ENCODE measurements at regions not wholly inside any gene's neighbourhood (a gene's known extent, or its start where the extent isn't known, plus 50 kb on each side); places are given as distances from the start of the nearest gene placed in this dataset.
"Not testable (repeated sequence)": the region's sequence is repeated elsewhere in the genome, so short reads cannot be mapped to it uniquely, and the experiment has no call there.

DNA sequence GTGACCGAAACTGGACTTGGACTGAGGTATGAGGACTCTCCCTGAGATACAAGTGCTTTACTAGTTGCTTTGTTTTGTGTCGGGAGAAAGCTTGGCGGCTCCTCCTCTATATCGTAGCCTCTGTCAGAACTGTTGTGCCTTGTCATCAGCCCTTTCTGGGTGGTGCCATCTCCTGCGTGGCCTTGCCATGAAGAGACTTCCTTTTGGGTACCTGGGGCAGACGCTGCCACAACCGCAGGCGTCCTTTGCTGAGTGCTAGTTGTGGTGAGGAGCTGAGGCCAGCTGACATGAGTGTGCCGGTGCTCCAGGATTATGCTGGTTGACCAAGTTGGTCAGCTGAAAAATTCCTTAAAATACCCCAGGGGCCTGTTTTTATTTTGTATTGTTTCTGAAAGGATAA lies 124.5 kb downstream of the AKAP11 start:
- no peak overlapping the region for H3K4me3 ChIP-seq (ENCODE audit: low read length)
- DNase-seq (ENCODE audit: low read depth, low spot score) = no peak

DNA sequence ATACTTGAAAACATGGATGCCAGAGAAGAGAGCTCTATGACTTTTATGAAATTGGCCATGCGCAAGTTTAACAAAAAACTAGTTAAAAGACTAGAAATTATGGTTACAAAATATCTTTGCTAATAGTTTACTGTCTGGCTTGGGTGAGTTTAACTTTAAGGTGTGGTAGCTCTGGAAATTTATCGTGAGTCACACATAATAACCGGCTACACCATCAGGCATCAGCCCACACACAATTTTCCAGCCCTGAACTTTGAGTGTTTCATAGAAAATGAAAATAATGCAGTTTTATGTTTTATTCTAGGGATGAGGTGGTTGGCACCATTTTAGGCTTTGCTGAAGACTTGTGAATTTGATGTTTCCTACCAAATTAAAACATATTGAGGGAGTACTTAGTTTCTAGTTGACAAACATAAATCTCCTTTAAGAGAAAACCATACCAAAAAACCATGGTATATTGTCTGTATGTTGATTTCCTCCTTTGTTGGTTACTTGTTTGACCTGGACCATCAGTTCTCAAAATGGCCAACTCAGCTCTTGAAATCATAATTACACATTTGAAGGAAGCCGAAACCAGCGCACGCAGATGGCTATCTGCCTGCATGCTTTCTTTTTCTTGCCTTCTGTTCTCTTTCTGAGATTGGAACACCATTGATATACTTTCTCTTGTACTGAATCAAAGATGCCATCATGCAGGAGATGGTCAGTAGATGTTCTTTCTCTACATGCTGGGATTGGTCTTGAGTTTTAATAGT lies 125.1 kb downstream of the AKAP11 start:
- H3K4me3 ChIP-seq (ENCODE audit: low read length) = no peak overlapping the region

DNA sequence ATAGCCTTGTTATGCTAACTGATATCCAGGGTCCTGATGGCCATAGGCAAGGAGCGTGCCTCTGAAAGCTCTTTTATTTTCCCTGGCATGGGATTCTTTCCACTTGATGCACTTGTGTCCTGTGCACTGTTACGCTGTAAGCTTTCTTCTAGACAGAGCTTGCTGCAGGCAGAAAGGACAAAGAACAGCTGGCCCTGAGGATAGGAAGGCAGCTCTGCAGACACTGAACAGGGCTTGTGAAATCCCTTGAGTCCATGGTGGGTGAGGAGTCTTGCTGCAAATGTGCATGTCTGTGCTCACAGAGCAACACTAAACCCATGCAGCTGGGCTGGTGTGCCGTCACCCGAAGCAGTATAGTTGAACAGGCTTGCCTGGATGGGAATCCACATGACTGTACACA lies 126.6 kb downstream of the AKAP11 start:
- H3K4me3 ChIP-seq (ENCODE audit: low read length) = no peak overlapping the region
- no peak for DNase-seq (ENCODE audit: low read depth, low spot score)

More for the DNA sequence above, 125.1 kb downstream of the AKAP11 start:
- no peak for DNase-seq (ENCODE audit: low read depth, low spot score)

DNA sequence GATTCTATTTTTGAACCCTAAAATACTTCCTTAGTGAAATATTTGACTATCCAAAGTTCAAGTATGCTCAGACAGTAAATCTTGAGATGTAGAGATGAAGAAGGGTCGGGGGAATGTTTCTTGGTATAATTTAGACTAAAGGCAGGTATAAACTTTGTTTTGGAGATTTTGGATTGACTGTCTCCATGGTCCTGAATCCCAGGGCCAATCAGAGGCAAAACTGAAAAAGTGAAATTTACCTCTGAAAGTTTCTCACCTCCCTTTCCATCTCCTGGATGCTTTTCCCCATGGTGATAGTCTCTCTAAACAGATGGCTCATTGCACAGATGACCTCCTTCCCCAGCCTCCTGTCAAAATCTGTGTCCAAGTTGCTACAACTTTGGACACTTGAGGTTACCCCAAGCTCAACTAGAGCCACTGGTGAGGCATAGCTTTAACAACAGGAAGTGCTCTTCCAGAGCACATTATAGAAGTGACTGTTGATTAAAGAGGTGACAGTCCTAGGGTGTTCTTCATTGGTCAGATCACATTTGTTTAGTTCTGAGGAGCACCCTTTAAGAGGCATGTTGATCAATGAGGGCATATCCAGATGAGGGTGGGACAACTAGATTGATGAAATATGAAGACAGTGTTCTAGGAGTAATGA lies 128.4 kb downstream of the AKAP11 start:
- DNase-seq (ENCODE audit: low read depth, low spot score) = no peak
- no peak overlapping the region for H3K4me3 ChIP-seq (ENCODE audit: low read length)

DNA sequence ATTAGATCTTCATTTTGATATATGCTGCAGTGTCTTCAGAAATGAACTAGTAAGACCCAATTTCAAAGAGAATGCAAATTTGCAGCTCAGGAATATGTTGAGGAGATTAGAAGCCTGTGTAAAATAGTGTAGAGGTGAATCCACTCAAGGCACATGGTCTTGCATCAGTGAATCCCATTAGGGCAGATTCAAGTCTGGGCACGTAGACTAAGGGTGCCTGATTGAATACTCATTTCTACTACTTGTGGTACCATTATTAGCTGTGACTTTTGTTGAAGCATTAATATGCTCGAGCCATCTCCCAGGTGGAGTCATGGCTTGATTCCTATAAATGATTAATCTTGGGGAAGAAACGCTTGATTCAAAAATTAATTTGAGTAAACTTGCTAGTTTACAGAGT lies 129.4 kb downstream of the AKAP11 start:
- H3K4me3 ChIP-seq (ENCODE audit: low read length) = no peak overlapping the region
- DNase-seq (ENCODE audit: low read depth, low spot score) = no peak

DNA sequence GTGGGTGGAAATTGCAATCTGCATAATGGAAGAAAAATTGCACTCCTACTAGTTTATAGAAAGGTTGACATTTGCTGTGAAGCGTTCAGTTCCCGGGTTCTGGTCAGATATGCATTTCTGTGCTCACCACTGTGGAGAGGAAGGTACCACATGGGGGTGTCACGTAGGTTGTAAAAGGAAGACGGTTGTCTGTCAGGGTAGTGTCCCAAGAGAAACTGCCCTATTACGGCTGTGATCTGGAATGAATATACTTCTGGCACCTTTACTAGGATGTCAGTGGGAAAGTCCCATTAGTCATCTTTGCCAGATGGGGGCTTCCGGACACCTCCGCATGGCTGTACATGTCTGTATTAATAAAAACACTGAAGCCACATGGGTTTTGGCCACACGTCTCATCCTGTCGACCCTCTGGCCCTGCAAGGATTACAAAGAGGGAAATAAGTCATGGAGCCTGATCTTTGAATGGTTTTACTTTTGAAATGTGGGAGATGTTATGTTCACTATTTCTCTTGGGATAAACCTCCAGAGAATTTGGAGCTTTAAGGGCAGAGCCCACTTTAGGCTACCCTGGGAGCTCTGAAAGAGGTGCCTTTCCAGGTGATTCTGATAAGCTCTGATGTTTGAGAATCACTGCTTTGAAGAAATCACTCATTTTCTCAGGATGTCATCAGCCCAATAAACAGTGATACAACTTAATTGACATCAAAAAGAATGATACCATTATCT lies 133.9 kb downstream of the AKAP11 start:
- no peak overlapping the region for H3K4me3 ChIP-seq (ENCODE audit: low read length)
- DNase-seq (ENCODE audit: low read depth, low spot score) = no peak

DNA sequence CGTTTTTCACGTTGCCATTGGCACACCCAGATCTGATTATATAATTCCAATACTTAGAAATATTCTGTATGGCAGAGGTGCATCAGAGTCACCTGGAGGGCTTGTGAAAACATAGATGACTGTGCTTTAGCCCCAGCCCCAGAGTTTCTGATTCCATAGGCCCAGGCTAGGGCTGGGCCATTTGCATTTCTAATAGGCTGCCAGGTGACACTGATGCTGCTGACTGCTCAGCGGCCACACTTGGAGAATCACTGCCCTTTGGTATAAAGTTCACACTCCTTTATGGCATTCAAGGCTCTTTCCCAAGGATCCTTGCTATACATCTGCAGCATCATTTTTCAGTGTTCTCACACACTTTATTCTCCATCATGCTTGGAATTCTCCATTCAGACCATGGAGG lies 137.1 kb downstream of the AKAP11 start:
- H3K4me3 ChIP-seq (ENCODE audit: low read length) = no peak overlapping the region
- no peak for DNase-seq (ENCODE audit: low read depth, low spot score)

DNA sequence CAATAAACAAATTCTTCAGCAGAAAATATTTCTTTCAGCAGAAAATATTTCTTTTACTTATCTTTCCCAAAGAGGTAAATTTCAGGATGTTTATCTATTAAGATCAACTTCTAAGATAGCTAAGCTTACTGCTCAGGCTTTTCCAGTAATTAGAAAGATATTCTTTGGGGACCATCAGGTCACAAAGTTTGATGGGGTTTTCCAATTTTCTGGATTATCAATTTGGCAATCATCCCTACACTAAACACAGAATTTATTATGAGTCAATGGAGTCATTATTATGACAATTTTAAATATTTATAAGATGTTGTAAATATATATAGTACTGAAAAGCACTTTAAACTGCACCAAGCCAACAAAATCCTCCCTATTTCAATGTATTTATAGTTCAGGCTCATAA lies 137.6 kb downstream of the AKAP11 start:
- DNase-seq (ENCODE audit: low read depth, low spot score) = no peak

DNA sequence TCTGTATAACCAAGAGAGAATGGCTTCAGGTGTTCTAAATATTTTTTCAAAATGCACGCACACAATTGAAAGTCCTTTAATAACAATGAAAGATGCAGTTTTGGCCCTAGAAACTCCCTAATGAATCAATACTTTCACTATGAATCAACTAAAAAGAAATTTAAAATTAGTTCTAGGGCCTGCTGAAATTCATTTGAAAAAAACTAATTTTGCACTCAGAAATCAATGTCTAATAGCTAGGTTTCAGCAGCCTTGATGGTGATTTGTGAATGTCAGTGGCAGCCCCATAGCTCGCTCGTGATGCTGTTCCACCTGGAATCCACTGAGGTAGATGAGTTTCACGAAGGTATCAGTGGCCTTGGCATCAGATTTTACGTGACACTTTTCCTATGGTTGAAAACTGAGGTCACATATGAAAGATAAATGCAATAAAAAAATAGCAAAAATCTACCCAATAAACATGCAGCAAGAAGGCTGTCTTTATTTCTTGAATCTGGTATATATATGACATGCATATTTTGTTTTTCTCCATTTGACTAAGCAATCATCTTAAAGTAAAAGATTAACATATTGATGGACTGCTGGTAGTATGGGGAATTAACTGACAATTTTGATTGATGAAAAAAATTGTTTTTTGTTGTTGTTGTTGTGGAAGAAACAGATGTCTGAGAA lies 141.0 kb downstream of the AKAP11 start:
- no peak overlapping the region for H3K4me3 ChIP-seq (ENCODE audit: low read length)
- DNase-seq (ENCODE audit: low read depth, low spot score) = no peak

More for the DNA sequence above, 137.6 kb downstream of the AKAP11 start:
- H3K4me3 ChIP-seq (ENCODE audit: low read length) = no peak overlapping the region

DNA sequence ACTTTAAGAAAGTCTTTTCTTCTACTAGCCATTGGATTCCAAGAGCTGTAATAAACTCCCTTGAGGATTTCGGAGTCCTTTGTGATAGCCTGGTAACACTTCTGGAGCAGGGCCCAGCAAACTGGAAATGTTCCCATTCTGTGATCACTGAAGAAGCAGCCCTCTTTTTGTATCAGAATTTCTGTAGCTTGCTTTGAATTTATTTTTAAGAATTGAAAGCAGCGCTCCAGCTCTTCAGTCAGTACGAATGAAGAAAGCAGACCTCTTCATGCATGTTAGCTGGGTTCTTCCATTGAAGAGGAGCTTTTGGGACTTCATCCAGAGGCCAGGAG lies 141.5 kb downstream of the AKAP11 start:
- no peak for DNase-seq (ENCODE audit: low read depth, low spot score)
- H3K4me3 ChIP-seq (ENCODE audit: low read length) = no peak overlapping the region

DNA sequence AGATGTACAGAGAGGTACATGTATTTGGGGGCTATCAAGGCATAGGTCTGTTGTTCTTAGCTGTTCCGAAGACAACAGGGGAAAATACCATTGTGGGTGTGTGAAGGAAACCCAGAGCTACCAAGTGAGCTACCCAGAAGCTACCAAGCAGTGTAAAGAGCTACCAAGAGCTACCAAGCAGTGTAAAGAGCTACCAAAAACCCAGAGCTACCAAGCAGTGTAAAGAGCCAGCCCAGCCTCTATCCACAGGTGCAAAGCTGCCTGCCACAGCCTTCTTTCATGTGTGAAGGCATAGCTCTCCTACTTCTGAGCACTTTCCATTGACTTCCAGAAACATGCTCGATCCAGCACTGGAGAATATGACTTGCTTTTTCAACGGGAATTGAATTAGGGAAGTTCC lies 145.7 kb downstream of the AKAP11 start:
- DNase-seq (ENCODE audit: low read depth, low spot score) = no peak
- no peak overlapping the region for H3K4me3 ChIP-seq (ENCODE audit: low read length)

DNA sequence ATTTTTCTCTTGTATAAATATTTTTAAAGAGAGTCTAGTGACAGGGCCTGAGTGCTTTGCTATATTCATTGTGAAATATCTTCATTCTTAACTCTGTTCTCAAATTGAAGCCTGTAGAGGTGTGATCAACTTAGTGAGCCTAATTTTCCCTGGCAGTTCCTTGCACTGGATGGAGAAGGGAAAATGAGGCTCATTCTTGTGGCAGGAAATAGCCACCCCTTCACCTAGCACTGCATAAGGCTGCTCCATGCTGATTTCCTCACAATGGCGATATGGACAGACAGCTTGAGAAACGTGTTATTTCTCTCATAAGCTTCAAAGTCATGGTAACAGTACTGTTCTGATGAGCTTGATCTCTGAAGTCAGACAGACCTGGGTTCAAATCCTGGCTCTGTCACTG lies 146.2 kb downstream of the AKAP11 start:
- no peak overlapping the region for H3K4me3 ChIP-seq (ENCODE audit: low read length)
- DNase-seq (ENCODE audit: low read depth, low spot score) = no peak

DNA sequence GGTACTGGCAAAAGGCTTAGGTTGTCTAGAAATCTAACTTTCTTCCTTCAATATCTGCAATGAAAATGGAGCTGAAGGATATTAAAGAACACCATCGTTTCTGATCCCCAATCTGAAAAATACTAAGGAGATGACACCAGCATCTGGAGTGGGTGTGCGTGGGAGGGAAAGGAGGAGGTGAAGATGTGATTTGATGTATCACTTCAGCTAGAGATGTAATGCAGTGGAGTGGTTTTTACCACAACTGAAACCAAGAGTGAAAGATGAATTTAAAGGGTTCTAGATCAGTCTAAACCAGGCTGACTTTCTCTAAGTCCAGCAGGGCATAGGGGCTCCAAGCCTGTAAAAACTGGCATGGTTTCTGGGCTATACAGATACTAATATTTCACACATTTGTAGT lies 148.4 kb downstream of the AKAP11 start:
- DNase-seq (ENCODE audit: low read depth, low spot score) = no peak

DNA sequence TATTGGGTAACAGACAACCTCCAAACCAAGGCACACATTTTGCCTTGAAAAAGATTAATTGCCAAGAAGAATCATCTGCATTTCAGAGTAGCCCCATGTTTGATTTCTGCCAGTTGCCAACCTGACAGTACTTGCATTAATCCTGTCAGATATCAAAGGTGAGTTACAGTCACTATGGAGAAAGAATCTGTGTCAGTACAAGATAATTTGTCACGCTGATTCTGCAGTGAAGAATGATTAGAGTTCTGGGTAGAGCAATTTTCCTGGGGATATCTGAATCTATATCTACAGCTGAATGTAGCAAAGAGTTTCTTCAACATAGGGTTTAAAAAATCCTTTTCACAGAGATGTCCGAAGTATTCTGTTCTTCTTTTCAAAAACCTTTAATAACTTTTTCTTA lies 150.7 kb downstream of the AKAP11 start:
- no peak for DNase-seq (ENCODE audit: low read depth, low spot score)

More for the DNA sequence above, 148.4 kb downstream of the AKAP11 start:
- H3K4me3 ChIP-seq (ENCODE audit: low read length) = no peak overlapping the region

DNA sequence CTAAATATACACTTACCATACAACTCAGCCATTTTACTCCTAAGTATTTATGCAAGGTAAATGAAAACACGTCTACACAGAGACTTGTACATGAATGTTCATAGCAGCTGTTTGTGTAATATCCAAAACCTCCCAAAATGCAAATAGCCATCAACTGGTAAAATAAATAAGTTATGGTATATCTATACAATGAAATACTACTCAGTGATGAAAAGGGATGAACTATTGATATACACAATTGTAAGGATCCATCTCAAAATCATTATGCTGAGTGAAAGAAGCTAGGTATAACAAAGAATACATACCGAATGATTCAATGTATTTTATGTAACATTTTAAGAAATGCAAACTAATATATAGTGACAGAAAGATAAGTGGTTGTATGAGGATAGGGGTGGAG lies 149.8 kb upstream of the TNFSF11 start:
- no peak overlapping the region for H3K4me3 ChIP-seq (ENCODE audit: low read length)
- no peak for DNase-seq (ENCODE audit: low read depth, low spot score)

More for the DNA sequence above, 150.7 kb downstream of the AKAP11 start:
- H3K4me3 ChIP-seq (ENCODE audit: low read length) = no peak overlapping the region

DNA sequence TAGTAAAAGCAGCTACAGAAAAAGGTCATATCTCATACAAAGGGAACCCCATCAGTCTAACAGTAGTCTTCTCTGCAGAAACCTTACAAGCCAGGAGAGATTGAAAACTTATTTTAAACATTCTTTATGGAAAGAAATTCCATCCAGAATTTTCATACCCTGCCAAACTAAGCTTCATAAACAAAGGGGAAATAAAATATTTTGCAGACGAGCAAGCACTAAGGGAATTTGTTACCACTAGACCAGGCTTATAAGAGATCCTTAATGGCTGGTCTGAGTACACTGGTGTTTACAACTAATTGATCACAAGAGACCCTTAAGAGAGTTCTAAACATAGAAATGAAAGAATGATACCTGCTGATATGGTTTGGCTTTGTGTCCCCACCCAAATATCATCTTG lies 128.6 kb upstream of the TNFSF11 start:
- H3K4me3 ChIP-seq (ENCODE audit: low read length) = no peak overlapping the region
- no peak for DNase-seq (ENCODE audit: low read depth, low spot score)

DNA sequence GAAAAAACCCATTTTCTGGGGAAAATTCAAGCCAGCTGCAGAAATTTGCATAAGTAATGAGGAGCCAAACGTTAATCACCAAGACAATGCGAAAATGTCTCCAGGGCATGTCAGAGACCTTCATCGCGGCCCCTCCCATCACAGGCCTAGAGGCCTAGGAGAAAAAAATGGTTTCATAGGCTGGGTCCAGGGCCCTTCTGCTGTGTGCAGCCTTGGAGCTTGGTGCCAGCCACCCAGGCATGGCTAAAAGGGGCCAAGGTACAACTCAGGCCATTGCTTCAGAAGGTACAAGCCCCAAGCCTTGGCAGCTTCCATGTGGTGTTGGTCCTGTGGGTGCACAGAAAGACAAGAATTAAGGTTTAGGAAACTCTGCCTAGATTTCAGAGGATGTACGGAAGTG lies 127.4 kb upstream of the TNFSF11 start:
- H3K4me3 ChIP-seq (ENCODE audit: low read length); DNase-seq (ENCODE audit: low read depth, low spot score): not testable (repeated sequence)

DNA sequence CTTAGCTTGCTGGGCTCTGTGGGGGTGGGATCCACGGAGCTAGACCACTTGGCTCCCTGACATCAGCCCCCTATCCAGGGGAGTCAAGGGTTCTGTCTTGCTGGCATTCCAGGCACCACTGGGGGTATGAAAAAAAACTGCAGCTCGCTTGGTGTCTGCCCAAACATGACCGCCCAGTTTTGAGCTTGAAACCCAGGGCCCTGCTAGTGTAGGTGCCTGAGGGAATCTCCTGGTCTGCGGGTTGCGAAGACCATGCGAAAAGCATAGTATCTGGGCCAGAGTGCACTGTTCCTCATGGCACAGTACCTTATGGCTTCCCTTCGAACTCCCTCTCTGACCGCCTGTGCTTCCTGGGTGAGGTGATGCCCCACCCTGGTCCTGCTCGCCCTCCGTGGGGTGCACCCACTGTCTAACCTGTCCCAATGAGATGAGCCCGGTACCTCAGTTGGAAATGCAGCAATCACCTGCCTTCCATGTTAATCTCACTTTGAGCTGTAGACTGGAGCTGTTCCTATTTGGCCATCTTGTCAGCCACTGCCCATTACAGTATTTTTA lies 120.8 kb upstream of the TNFSF11 start:
- H3K4me3 ChIP-seq (ENCODE audit: low read length) = no peak overlapping the region
- no peak for DNase-seq (ENCODE audit: low read depth, low spot score)

DNA sequence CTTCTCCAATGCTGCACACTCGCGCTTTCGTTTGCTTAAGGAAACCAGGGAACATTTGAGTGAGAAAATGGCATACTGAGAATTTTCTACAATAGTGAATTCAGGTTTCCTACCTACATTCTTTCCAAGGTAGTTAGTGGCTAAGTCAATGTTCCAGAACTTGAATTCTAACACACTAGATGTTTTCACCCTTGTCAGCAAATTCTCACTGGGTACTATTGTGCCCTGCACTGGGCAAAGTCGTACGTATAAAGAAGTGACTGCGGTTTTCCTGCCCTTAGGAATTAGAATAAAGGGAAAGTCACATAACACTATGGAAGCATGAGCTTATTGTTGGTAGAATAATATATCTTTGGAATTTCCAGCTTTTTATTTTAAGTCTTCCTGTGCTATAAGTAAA lies 119.2 kb upstream of the TNFSF11 start:
- DNase-seq (ENCODE audit: low read depth, low spot score) = no peak
- no peak overlapping the region for H3K4me3 ChIP-seq (ENCODE audit: low read length)

DNA sequence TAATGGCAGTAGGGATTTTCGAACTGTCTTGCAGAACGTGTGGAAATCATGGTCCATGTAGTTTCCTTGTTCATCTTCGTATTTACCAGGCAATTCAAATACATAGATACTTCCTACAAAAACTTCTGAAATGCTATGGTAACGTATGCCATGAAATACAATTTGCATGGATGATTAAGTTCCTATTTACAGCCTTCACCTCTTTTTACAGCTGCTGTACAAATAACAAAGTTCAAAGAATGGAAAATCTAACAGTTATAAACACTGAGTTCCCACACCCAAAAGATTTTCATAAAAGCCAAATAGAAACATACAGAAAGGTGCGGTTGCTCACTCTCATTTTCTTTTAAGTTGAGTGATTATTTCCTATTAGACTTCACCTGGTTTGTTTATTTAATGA lies 115.8 kb upstream of the TNFSF11 start:
- no peak for DNase-seq (ENCODE audit: low read depth, low spot score)
- no peak overlapping the region for H3K4me3 ChIP-seq (ENCODE audit: low read length)

Measured in Jurkat, Clone E6-1 (cell line).